HEK293T (cell line): ENCODE measurements at regions not wholly inside any gene's neighbourhood (a gene's known extent, or its start where the extent isn't known, plus 50 kb on each side); places are given as distances from the start of the nearest gene placed in this dataset.

ENCODE experiments used
- BHLHE40 ChIP-seq: fragments of 450-650 bp; IDR thresholded peaks from 2 replicates; pipeline ENCODE4 v1.6.1; 2016; ENCODE audit warnings: mild to moderate bottlenecking, moderate library complexity, borderline replicate concordance
- ELF4 ChIP-seq: fragments of 450-650 bp; IDR thresholded peaks from 2 replicates; pipeline ENCODE4 v1.6.1; 2017; ENCODE audit warnings: antibody characterized with exemption
- FOXK2 ChIP-seq: fragments of 450-650 bp; IDR thresholded peaks from 2 replicates; pipeline ENCODE4 v1.6.1; 2016; ENCODE audit warnings: mild to moderate bottlenecking
- FOXM1 ChIP-seq: fragments of 450-650 bp; IDR thresholded peaks from 2 replicates; pipeline ENCODE4 v1.6.1; 2017; ENCODE audit warnings: mild to moderate bottlenecking, borderline replicate concordance
- NFRKB ChIP-seq: fragments of 450-650 bp; IDR thresholded peaks from 2 replicates; pipeline ENCODE4 v1.6.1; 2016; ENCODE audit warnings: mild to moderate bottlenecking, moderate library complexity
- SP1 ChIP-seq: fragments of 450-650 bp; IDR thresholded peaks from 2 replicates; pipeline ENCODE4 v1.6.1; 2017
- TARDBP ChIP-seq: fragments of 450-650 bp; IDR thresholded peaks from 2 replicates; pipeline ENCODE4 v1.6.1; 2016
- ZNF384 ChIP-seq: fragments of 450-650 bp; IDR thresholded peaks from 2 replicates; pipeline ENCODE4 v1.6.1; 2016

DNA sequence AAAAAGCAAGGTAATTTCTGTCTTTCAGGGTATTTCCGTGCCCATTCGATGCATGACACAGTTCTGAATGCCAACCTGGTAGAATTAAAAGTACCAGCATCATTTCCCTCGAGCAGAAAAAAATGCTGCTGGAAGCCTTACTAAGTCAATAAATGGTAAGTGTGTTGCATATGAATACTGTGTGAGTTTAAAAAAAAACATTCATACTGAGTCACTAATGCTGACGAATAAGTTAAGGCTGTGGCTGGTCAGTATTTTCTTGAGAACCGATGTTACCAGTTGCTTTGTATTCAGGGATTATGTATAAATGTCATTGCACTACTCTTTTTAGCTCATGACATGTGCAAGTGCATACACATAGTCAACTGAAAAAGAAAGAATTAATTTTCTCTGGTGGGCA lies 710.2 kb downstream of the TRHDE start:
- TF ChIP-seq TARDBP (no peak), FOXK2 (no peak), SP1 (no peak), FOXM1 (no peak), ELF4 (no peak), BHLHE40 (no peak), NFRKB (no peak), ZNF384 (no peak)
